ENCODE measurements at regions not wholly inside any gene's neighbourhood (a gene's known extent, or its start where the extent isn't known, plus 50 kb on each side); places are given as distances from the start of the nearest gene placed in this dataset.

DNA sequence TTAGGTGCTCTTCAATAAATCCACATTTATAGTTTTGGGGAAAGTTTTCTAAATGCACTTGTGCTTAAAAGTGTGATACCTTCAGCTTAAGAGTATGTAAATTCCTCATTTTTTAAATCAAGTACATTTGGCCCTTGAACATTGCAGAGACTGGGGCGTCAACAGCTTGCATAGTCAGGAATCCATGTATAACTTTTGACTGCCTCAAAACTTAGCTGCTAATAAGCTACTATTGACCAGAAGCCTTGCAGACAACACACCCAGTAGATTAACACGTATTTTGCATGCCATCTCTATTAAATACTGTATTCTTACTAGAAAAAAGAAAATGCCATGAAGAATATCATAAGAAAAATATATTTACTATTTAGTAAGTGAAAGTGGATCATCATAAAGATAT lies 1211.8 kb upstream of the ALCAM start:
- Histone ChIP-seq H3K27ac (ENCODE audit: low read length) (no peak overlapping the region), H3K4me3 (ENCODE audit: low read length) (no peak overlapping the region), H3K9me3 (ENCODE audit: control insufficient read depth, low read depth, low read length) (no peaks in the 10 kb centered on the region), H3K27me3 (ENCODE audit: control insufficient read depth, insufficient read depth, low read length) (no peaks in the 10 kb centered on the region), H3K36me3 (ENCODE audit: control insufficient read depth, insufficient read depth, low read length) (no peaks in the 10 kb centered on the region), H3K4me1 (ENCODE audit: control insufficient read depth, insufficient read depth, low read length) (no peaks in the 10 kb centered on the region)
- no peak for DNase-seq
- WGBS (ENCODE audit: insufficient coverage, low lambda C conversion rate), result no CpG with 5 or more reads among the region's 2 CpGs

DNA sequence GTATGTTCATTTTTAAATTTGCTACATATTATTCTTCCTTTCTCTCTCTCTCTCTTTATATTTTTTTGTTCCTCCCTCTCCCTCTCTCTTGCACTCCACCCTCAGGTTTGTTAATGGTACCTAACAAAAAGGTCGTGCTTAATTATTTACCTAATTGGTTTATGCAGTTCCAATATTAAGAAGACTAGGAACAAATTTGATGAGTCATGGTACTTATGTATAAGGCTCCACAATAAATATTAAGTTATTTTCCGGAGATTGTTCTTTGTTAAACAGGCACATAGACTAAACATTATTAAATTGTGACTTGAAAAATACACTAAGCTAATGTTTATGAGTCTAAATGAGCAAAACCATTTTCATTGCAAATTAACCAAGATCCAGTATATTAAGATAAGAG lies 1200.8 kb upstream of the ALCAM start:
- no peak overlapping the region for H3K4me3 ChIP-seq (ENCODE audit: low read length)
- H3K9me3 ChIP-seq (ENCODE audit: control insufficient read depth, low read depth, low read length), result no peaks in the 10 kb centered on the region
- H3K27ac ChIP-seq (ENCODE audit: low read length), result no peak overlapping the region
- H3K27me3 ChIP-seq (ENCODE audit: control insufficient read depth, insufficient read depth, low read length), result no peaks in the 10 kb centered on the region
- no peaks in the 10 kb centered on the region for H3K36me3 ChIP-seq (ENCODE audit: control insufficient read depth, insufficient read depth, low read length)
- no peaks in the 10 kb centered on the region for H3K4me1 ChIP-seq (ENCODE audit: control insufficient read depth, insufficient read depth, low read length)
- 86% methylated on average over 2 of the region's 2 CpGs for WGBS (ENCODE audit: insufficient coverage, low lambda C conversion rate)
- no peak for DNase-seq

DNA sequence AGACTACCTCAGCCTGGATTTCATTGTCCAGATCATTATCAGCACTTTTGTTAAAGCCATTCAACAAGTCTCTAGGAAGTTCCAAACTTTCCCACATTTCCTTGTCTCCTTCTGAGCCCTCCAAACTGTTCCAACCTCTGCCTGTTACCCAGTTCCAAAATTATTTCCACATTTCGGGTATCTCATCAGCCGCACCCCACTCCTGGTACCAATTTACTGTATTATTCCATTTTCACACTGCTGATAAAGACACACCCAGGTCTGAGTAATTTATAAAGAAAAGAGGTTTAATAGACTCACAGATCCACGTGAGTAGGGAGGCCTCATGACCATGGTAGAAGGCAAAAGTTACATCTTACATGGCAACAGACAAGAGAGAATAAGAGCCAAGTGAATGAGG lies 1198.3 kb upstream of the ALCAM start:
- WGBS (ENCODE audit: insufficient coverage, low lambda C conversion rate), result 100% methylated on average over 2 of the region's 3 CpGs
- DNase-seq, result no peak
- Histone ChIP-seq H3K36me3 (ENCODE audit: control insufficient read depth, insufficient read depth, low read length) (no peaks in the 10 kb centered on the region), H3K27me3 (ENCODE audit: control insufficient read depth, insufficient read depth, low read length) (no peaks in the 10 kb centered on the region), H3K27ac (ENCODE audit: low read length) (no peak overlapping the region), H3K9me3 (ENCODE audit: control insufficient read depth, low read depth, low read length) (no peaks in the 10 kb centered on the region), H3K4me1 (ENCODE audit: control insufficient read depth, insufficient read depth, low read length) (no peaks in the 10 kb centered on the region), H3K4me3 (ENCODE audit: low read length) (no peak overlapping the region)

DNA sequence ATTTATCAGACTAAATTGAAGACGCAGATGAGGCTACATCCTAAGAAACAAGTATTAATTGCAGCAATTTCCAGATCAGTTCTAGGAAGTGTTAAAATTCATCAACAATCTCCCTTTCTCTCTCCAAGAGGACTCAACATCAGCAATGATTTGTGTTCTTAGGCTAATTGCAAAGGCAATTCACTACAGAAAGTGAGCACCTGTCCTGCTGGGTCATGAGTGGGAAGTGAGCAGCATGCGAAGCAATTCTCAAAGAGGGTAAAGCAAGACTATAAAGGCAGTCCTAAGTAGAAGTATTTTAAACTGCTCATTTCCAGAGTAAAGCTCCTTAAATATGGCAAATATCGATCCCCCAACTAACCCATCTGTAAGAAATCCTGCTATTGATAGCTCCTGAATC lies 1191.0 kb upstream of the ALCAM start:
- no peak for DNase-seq
- H3K27ac ChIP-seq (ENCODE audit: low read length), result no peak overlapping the region
- WGBS (ENCODE audit: insufficient coverage, low lambda C conversion rate), result no CpG with 5 or more reads among the region's 3 CpGs
- H3K36me3 ChIP-seq (ENCODE audit: control insufficient read depth, insufficient read depth, low read length), result no peaks in the 10 kb centered on the region
- H3K9me3 ChIP-seq (ENCODE audit: control insufficient read depth, low read depth, low read length), result no peaks in the 10 kb centered on the region
- no peaks in the 10 kb centered on the region for H3K4me1 ChIP-seq (ENCODE audit: control insufficient read depth, insufficient read depth, low read length)
- no peak overlapping the region for H3K4me3 ChIP-seq (ENCODE audit: low read length)
- H3K27me3 ChIP-seq (ENCODE audit: control insufficient read depth, insufficient read depth, low read length), result no peaks in the 10 kb centered on the region

DNA sequence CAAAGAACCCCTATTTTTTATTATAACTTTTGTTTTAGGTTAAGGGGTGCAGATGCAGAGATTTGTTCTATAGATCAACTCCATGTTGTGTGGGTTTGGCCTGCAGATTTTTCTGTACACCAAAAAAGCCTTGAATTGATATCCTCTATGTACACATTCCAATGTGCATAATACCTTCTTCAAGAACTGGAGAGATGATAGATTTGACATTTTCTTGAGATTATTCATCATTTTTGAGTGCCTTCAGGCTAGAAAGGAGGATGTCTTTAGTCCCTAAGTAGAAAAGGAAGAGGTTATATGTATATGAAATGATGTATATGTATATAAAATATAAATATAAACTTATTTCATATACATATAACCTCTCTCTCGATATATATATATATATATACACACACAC lies 1190.0 kb upstream of the ALCAM start:
- WGBS (ENCODE audit: insufficient coverage, low lambda C conversion rate), result no CpG with 5 or more reads among the region's 1 CpG
- H3K9me3 ChIP-seq (ENCODE audit: control insufficient read depth, low read depth, low read length), result no peaks in the 10 kb centered on the region
- H3K4me3 ChIP-seq (ENCODE audit: low read length), result no peak overlapping the region
- H3K4me1 ChIP-seq (ENCODE audit: control insufficient read depth, insufficient read depth, low read length), result no peaks in the 10 kb centered on the region
- no peak overlapping the region for H3K27ac ChIP-seq (ENCODE audit: low read length)
- no peak for DNase-seq
- H3K36me3 ChIP-seq (ENCODE audit: control insufficient read depth, insufficient read depth, low read length), result no peaks in the 10 kb centered on the region
- H3K27me3 ChIP-seq (ENCODE audit: control insufficient read depth, insufficient read depth, low read length), result no peaks in the 10 kb centered on the region

DNA sequence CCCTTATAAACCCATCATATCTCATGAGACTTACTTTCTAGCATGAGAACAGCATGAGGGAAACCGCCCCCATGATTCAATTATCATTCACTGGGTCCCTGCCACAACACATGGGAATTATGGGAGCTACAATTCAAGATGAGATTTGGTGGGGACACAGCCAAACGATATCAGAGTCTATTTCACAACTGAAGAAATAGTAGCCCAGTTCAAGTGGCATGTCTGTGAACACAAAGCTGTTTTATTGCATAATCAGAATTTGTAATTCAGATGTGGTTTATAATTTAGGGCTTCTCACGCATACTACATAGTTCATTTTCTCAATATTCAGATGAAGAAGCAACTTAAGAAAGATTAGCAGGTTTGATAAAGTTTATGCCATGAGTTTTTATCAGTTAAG lies 1188.0 kb upstream of the ALCAM start:
- DNase-seq, result no peak
- H3K27me3 ChIP-seq (ENCODE audit: control insufficient read depth, insufficient read depth, low read length), result no peaks in the 10 kb centered on the region
- no CpG with 5 or more reads among the region's 3 CpGs for WGBS (ENCODE audit: insufficient coverage, low lambda C conversion rate)
- no peaks in the 10 kb centered on the region for H3K4me1 ChIP-seq (ENCODE audit: control insufficient read depth, insufficient read depth, low read length)
- no peak overlapping the region for H3K27ac ChIP-seq (ENCODE audit: low read length)
- no peak overlapping the region for H3K4me3 ChIP-seq (ENCODE audit: low read length)
- H3K36me3 ChIP-seq (ENCODE audit: control insufficient read depth, insufficient read depth, low read length), result no peaks in the 10 kb centered on the region
- no peaks in the 10 kb centered on the region for H3K9me3 ChIP-seq (ENCODE audit: control insufficient read depth, low read depth, low read length)

DNA sequence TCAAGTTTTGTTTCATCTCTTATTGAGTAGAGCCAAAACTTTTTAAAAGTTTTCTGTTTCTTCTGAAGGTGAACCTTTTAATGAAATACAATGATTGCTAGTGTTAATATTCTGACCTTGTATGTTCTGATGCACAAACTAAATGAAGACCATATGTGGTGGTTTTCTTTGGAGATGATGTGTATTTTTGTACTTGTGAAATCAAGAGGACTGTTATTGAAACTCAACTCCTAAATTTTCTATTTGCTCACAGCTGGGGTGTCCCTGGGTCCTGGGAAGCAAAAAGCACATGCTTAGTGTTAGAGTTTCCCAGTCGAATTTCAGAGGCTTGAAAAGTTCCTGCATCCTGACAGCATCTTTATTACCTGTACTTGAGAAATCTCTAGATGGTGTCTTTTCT lies 1185.8 kb upstream of the ALCAM start:
- no CpG with 5 or more reads among the region's 1 CpG for WGBS (ENCODE audit: insufficient coverage, low lambda C conversion rate)
- no peaks in the 10 kb centered on the region for H3K27me3 ChIP-seq (ENCODE audit: control insufficient read depth, insufficient read depth, low read length)
- H3K27ac ChIP-seq (ENCODE audit: low read length), result no peak overlapping the region
- no peaks in the 10 kb centered on the region for H3K4me1 ChIP-seq (ENCODE audit: control insufficient read depth, insufficient read depth, low read length)
- H3K36me3 ChIP-seq (ENCODE audit: control insufficient read depth, insufficient read depth, low read length), result no peaks in the 10 kb centered on the region
- no peaks in the 10 kb centered on the region for H3K9me3 ChIP-seq (ENCODE audit: control insufficient read depth, low read depth, low read length)
- no peak overlapping the region for H3K4me3 ChIP-seq (ENCODE audit: low read length)
- DNase-seq, result no peak

DNA sequence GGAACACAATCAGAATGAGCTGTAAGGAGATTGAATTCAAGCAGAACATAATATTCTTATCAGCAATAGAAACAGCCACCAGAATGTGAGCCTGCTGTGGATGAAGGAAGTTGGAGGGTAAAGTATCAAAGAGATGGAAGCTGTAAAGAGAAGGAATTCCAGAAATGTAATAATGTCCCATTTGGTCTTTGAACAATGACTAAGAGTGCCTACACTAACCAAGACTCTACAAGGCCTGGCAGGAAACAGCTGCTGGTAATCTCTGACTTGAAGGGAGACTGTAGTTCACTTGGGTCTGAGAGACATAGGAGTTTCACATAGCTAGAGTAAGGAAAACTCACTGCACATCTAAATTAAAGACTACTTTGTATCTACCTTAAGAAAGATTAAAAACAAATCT lies 1176.0 kb upstream of the ALCAM start:
- H3K36me3 ChIP-seq (ENCODE audit: control insufficient read depth, insufficient read depth, low read length), result no peaks in the 10 kb centered on the region
- no peaks in the 10 kb centered on the region for H3K4me1 ChIP-seq (ENCODE audit: control insufficient read depth, insufficient read depth, low read length)
- H3K27me3 ChIP-seq (ENCODE audit: control insufficient read depth, insufficient read depth, low read length), result no peaks in the 10 kb centered on the region
- no peak overlapping the region for H3K4me3 ChIP-seq (ENCODE audit: low read length)
- no peak overlapping the region for H3K27ac ChIP-seq (ENCODE audit: low read length)
- no peaks in the 10 kb centered on the region for H3K9me3 ChIP-seq (ENCODE audit: control insufficient read depth, low read depth, low read length)
- no peak for DNase-seq

DNA sequence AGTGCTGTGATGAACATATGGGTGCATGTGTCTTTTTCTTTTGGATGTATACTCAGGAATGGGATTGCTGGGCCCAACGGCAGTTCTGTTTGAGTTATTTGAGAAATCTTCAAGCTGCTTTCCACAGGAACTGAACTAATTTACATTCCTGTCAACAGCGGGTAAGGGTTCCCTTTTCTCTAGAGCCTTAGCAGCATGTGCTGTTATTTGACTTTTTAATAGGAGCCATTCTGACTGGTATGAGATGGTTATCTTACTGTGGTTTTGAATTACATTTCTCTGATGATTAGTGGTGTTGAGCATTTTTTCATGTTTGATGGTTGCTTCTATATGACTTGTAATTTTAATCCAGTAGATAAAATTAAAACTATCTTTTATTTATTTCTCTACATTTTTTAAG lies 1168.6 kb upstream of the ALCAM start:
- H3K36me3 ChIP-seq (ENCODE audit: control insufficient read depth, insufficient read depth, low read length), result no peaks in the 10 kb centered on the region
- no peaks in the 10 kb centered on the region for H3K27me3 ChIP-seq (ENCODE audit: control insufficient read depth, insufficient read depth, low read length)
- H3K4me1 ChIP-seq (ENCODE audit: control insufficient read depth, insufficient read depth, low read length), result no peaks in the 10 kb centered on the region
- no peak overlapping the region for H3K27ac ChIP-seq (ENCODE audit: low read length)
- no CpG with 5 or more reads among the region's 2 CpGs for WGBS (ENCODE audit: insufficient coverage, low lambda C conversion rate)
- no peak overlapping the region for H3K4me3 ChIP-seq (ENCODE audit: low read length)
- DNase-seq, result no peak
- no peaks in the 10 kb centered on the region for H3K9me3 ChIP-seq (ENCODE audit: control insufficient read depth, low read depth, low read length)

DNA sequence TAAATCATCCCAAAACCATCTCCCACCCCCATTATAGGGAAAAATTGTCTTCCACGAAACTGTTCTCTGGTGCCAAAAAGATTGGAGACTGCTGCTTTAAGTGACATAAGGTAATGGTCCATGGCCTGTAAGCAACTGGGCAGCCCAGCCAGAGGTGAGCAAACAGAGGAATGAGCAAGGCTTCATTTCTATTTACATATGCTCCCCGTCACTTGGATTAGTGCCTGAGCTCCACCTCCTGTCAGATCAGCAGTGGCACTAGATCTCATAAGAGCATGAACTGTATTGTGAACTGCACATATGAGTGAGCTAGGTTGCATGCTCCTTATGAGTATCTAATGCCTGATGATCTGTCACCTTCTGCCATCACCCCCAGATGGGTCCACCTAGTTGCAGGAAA lies 1159.8 kb upstream of the ALCAM start:
- Histone ChIP-seq H3K36me3 (ENCODE audit: control insufficient read depth, insufficient read depth, low read length) (no peaks in the 10 kb centered on the region), H3K4me1 (ENCODE audit: control insufficient read depth, insufficient read depth, low read length) (no peaks in the 10 kb centered on the region), H3K27ac (ENCODE audit: low read length) (no peak overlapping the region), H3K9me3 (ENCODE audit: control insufficient read depth, low read depth, low read length) (no peaks in the 10 kb centered on the region), H3K27me3 (ENCODE audit: control insufficient read depth, insufficient read depth, low read length) (no peaks in the 10 kb centered on the region), H3K4me3 (ENCODE audit: low read length) (no peak overlapping the region)
- no peak for DNase-seq
- WGBS (ENCODE audit: insufficient coverage, low lambda C conversion rate), result no CpG with 5 or more reads among the region's 2 CpGs

DNA sequence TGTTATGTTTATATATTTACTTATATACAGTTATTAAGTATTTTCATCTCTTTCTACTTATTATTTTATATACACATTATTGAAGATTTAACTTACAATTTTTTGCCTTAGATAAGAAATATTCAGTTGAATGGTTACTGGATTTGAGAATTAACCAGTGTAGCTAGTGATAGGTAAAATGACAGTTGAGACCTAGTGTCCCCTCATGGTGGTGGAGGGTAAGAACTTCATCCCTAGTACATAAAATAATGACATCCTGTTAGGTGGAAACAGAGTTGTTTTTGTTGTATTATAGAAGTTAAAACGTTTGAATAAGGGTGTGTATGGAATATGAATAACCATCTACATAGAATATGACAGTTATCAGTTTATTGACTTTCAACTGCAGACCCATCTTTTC lies 1152.4 kb upstream of the ALCAM start:
- no peak for DNase-seq
- Histone ChIP-seq H3K27me3 (ENCODE audit: control insufficient read depth, insufficient read depth, low read length) (no peaks in the 10 kb centered on the region), H3K9me3 (ENCODE audit: control insufficient read depth, low read depth, low read length) (no peaks in the 10 kb centered on the region), H3K4me1 (ENCODE audit: control insufficient read depth, insufficient read depth, low read length) (no peaks in the 10 kb centered on the region), H3K27ac (ENCODE audit: low read length) (no peak overlapping the region), H3K36me3 (ENCODE audit: control insufficient read depth, insufficient read depth, low read length) (no peaks in the 10 kb centered on the region), H3K4me3 (ENCODE audit: low read length) (no peak overlapping the region)
- no CpG with 5 or more reads among the region's 1 CpG for WGBS (ENCODE audit: insufficient coverage, low lambda C conversion rate)
